T-cell (primary cell): ENCODE measurements at regions not wholly inside any gene's neighbourhood (a gene's known extent, or its start where the extent isn't known, plus 50 kb on each side); places are given as distances from the start of the nearest gene placed in this dataset.

Source experiments
- ATAC-seq, 4 experiments: fragments of 200-7000 bp in 3 of 4; fragments of 150-1000 bp in 1 of 4; cut with Tn5 transposase; replicated peaks in 1 of 4; 1 replicate in 3 of 4; 2 replicates in 1 of 4; pipeline ENCODE4 v1.10.0; 2021; ENCODE audit warnings: moderate library complexity in 3 of 4, mild to moderate bottlenecking in 2 of 4, moderate number of reproducible peaks in 1 of 4
- CTCF ChIA-PET, 2 donors: fragments of 300-600 bp; sonication (Branson Sonifier 250); formaldehyde crosslinking; loops; one replicate each; lab custom pipeline; 2022; ENCODE audit warnings: antibody characterized with exemption in 2 of 2; lab: Charles Lee
- POLR2A ChIA-PET, 2 donors: fragments of 300-600 bp; sonication (Branson Sonifier 250); formaldehyde crosslinking; loops; one replicate each; lab custom pipeline; 2022; ENCODE audit warnings: antibody characterized with exemption in 2 of 2; lab: Charles Lee
- DNase-seq, 35 experiments: peaks; one replicate each; pipeline versions ENCODE4 v3.0.0 to v3.0.0-alpha.2; 2013 to 2023
- H3K27ac ChIP-seq: one replicate; pipeline ENCODE4 v1.5.1; 2013; ENCODE audit warnings: low read length
- H3K27me3 ChIP-seq, 2 experiments: replicated peaks in 1 of 2; 1 replicate in 1 of 2; 2 replicates in 1 of 2; pipeline versions ENCODE4 v1.6.1 to v1.7.0; 2013; ENCODE audit warnings: low read length in 1 of 2, mixed read lengths in 1 of 2; ENCODE audit not compliant: control insufficient read depth in 2 of 2, insufficient read depth in 2 of 2; ENCODE audit errors: extremely low read depth in 1 of 2
- H3K36me3 ChIP-seq, 2 donors: 1 replicate in 1 of 2; 2 replicates in 1 of 2; pipeline versions ENCODE4 v1.6.1 to v1.7.0; 2013; ENCODE audit warnings: low read length in 1 of 2; ENCODE audit not compliant: control insufficient read depth in 2 of 2, insufficient read depth in 1 of 2; ENCODE audit errors: extremely low read depth in 1 of 2
- H3K4me1 ChIP-seq, 2 experiments: 1 replicate in 1 of 2; 2 replicates in 1 of 2; pipeline versions ENCODE4 v1.6.1 to v1.7.0; 2013; ENCODE audit warnings: low read length in 2 of 2, mixed read lengths in 1 of 2; ENCODE audit not compliant: insufficient read depth in 2 of 2, control insufficient read depth in 1 of 2; ENCODE audit errors: extremely low read depth in 1 of 2
- H3K4me3 ChIP-seq, 2 donors: 1 replicate in 1 of 2; 2 replicates in 1 of 2; pipeline versions ENCODE4 v1.5.1 to v1.7.0; 2013; ENCODE audit warnings: mild to moderate bottlenecking in 2 of 2, low read length in 1 of 2, moderate library complexity in 1 of 2; ENCODE audit not compliant: control insufficient read depth in 1 of 2; ENCODE audit errors: extremely low read depth in 1 of 2
- H3K9me3 ChIP-seq: 2 replicates; pipeline ENCODE4 v1.7.0; 2013
- H3K27ac Mint-ChIP-seq, 2 donors: one replicate each; pipeline ENCODE4 v1.8.0; 2020 to 2021; ENCODE audit warnings: mild to moderate bottlenecking in 2 of 2, mixed read lengths in 2 of 2
- H3K27me3 Mint-ChIP-seq, 2 donors: one replicate each; pipeline ENCODE4 v1.8.0; 2021 to 2022; ENCODE audit warnings: mixed read lengths in 2 of 2
- H3K36me3 Mint-ChIP-seq: one replicate; pipeline ENCODE4 v1.8.0; 2021; ENCODE audit warnings: mixed read lengths
- H3K4me1 Mint-ChIP-seq, 3 donors: one replicate each; pipeline ENCODE4 v1.8.0; 2020 to 2022; ENCODE audit warnings: mixed read lengths in 3 of 3, mild to moderate bottlenecking in 1 of 3
- H3K4me3 Mint-ChIP-seq, 3 donors: one replicate each; pipeline ENCODE4 v1.8.0; 2020 to 2022; ENCODE audit warnings: mild to moderate bottlenecking in 3 of 3, mixed read lengths in 3 of 3, moderate library complexity in 3 of 3
- H3K9me3 Mint-ChIP-seq, 3 donors: one replicate each; pipeline ENCODE4 v1.8.0; 2020 to 2022; ENCODE audit warnings: mixed read lengths in 3 of 3
- WGBS: methylation state at CpG from one replicate; pipeline ENCODE4 v1.1.5; 2013; ENCODE audit warnings: missing lambda C conversion rate; ENCODE audit not compliant: insufficient coverage; 5-methylcytosine and 5-hydroxymethylcytosine counted together

DNA sequence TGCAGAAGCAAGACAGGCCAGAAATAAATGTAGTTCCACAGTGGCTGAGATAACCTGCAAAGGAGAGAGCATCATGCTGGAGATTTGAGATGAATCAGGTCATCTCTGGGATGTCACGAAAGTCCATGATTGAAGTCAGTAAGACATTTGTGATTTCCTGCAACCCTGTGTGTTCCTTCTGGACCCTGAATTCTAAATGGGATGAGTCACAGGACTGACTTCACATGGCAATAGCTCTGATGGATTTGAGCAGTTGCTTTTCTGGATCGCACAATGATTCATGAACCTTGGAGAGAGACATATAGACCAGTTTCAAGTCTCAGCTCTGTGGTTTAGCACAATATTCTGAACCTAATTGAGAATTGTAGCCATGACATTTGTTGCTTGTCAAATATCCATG lies 102.9 kb downstream of the TSN start:
- peaks cover 0 to 12% of the 10 kb centered on the region in 2 experiments for H3K27me3 ChIP-seq
- H3K27ac Mint-ChIP-seq = no peak overlapping the region
- H3K9me3 ChIP-seq = no peaks in the 10 kb centered on the region
- H3K4me3 ChIP-seq = no peak overlapping the region
- no peak for ATAC-seq
- WGBS = 97% methylated on average over 2 of the region's 2 CpGs
- no peaks in the 10 kb centered on the region for H3K36me3 Mint-ChIP-seq
- H3K4me1 Mint-ChIP-seq = no peaks in the 10 kb centered on the region
- H3K9me3 Mint-ChIP-seq = peaks cover 0 to 10% (median 0%) of the 10 kb centered on the region in 3 donors
- no peak overlapping the region for H3K27ac ChIP-seq
- no peak overlapping the region for H3K4me3 Mint-ChIP-seq
- peaks cover 24 to 34% of the 10 kb centered on the region in 2 donors for H3K27me3 Mint-ChIP-seq
- no peaks in the 10 kb centered on the region for H3K36me3 ChIP-seq
- POLR2A ChIA-PET = no interaction called here
- H3K4me1 ChIP-seq = no peaks in the 10 kb centered on the region
- CTCF ChIA-PET = no interaction called here
- DNase-seq = no peak

DNA sequence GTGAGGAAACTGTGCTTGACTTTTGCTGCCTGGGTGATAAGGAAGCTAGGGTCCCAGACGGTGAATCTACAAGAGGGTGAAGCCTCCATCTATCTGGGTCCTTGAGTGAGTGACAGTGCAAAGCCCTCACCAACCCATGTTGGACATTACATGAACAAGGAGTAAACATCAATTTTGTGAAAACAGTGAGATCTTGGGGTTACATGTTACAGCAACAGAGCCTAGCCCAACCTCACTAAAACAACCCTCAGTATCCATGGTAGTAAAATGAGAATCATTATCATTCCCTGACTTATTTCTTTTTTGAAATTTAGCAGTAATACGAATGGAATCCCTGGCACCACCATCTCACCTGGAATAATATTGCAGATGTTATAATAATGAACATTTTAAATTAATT lies 103.4 kb downstream of the TSN start:
- Histone ChIP-seq H3K9me3 (no peaks in the 10 kb centered on the region), H3K36me3 (no peaks in the 10 kb centered on the region), H3K27me3 (peaks cover 0 to 12% of the 10 kb centered on the region in 2 experiments), H3K27ac (no peak overlapping the region), H3K4me3 (no peak overlapping the region), H3K4me1 (no peaks in the 10 kb centered on the region)
- H3K36me3 Mint-ChIP-seq = no peaks in the 10 kb centered on the region
- no peak for DNase-seq
- no peak overlapping the region for H3K27ac Mint-ChIP-seq
- WGBS = no CpG with 5 or more reads among the region's 2 CpGs
- CTCF ChIA-PET = no interaction called here
- no peak overlapping the region for H3K4me3 Mint-ChIP-seq
- H3K9me3 Mint-ChIP-seq = peaks cover 1 to 12% (median 3%) of the 10 kb centered on the region in 3 donors
- no peak for ATAC-seq
- peaks cover 22 to 36% of the 10 kb centered on the region in 2 donors for H3K27me3 Mint-ChIP-seq
- POLR2A ChIA-PET = no interaction called here
- no peaks in the 10 kb centered on the region for H3K4me1 Mint-ChIP-seq

DNA sequence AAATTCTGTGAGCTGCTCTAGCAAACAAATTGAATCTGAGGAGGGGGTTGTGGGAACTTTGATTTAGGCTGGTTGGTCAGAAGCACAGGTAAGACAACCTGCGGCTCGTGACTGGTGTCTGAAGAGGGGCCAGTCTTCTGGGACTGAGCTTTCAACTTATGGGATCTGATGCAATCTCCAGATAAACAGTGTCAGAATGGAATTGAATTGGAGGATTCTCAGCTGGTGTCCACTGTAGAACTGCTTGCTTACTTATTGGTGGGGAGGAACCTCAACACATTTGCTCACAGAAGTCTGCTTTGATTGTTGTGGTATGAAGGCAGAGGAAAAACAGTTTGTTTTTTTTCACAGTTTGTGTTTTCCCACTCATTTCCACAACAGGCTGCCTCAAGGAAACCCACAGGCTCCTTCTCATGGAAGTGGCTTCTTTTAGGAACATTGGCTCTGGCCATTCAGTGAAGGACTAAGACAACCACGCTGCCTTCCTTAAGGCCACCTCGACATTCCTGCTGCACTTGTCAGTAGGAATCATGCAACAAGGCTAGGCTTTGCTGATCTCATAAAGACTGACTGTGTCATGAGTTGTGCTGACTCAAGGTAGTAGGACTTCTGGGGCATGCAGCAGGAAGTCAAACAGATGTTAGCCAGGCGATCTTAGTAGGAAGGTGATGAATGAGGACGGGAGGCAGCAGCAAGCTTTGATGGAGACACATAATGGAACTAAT lies 104.7 kb downstream of the TSN start:
- Mint-ChIP-seq H3K4me3 (no peak overlapping the region), H3K27me3 (peaks cover 22 to 38% of the 10 kb centered on the region in 2 donors), H3K27ac (no peak overlapping the region), H3K4me1 (no peaks in the 10 kb centered on the region), H3K36me3 (no peaks in the 10 kb centered on the region), H3K9me3 (peaks cover 2 to 9% (median 5%) of the 10 kb centered on the region in 3 donors)
- POLR2A ChIA-PET = no interaction called here
- Histone ChIP-seq H3K4me1 (no peaks in the 10 kb centered on the region), H3K27me3 (peaks cover 0 to 12% of the 10 kb centered on the region in 2 experiments), H3K27ac (no peak overlapping the region), H3K4me3 (no peak overlapping the region), H3K36me3 (no peaks in the 10 kb centered on the region), H3K9me3 (no peaks in the 10 kb centered on the region)
- WGBS = 83% methylated on average over 4 of the region's 6 CpGs
- ATAC-seq (no peak), DNase-seq (no peak)
- CTCF ChIA-PET = interaction anchor here in 1 of 2 donors (0.6 kb wide), 1 partner anchor 324 kb away, joined by 3 read pairs; no protein-coding TSS in a partner anchor

DNA sequence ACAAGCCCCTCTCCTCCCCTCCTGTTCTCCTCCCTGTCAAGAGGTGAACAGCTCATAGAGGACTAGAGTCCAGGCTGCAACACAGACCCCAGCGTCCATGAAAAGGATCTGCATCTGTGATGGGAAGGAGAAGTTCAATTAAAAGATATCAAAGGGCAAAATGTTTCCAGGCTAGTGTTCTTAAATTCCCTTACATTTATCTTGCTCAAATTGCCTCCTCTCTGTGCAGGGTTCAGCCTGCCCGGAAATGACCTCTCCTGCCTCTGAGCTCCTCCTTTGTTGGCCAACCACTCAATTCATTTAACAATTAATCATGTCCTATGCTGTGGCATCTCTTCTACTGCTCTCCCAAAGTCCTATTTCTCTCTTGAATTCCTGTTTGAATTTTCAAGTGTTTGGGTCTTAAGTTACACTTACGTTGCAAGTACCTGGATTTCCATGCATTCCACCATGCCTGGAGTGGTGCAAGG lies 105.3 kb downstream of the TSN start:
- Histone ChIP-seq H3K27ac (no peak overlapping the region), H3K9me3 (no peaks in the 10 kb centered on the region), H3K27me3 (peaks cover 0 to 12% of the 10 kb centered on the region in 2 experiments), H3K36me3 (no peaks in the 10 kb centered on the region), H3K4me3 (no peak overlapping the region), H3K4me1 (no peaks in the 10 kb centered on the region)
- WGBS = 67% methylated on average over 1 of the region's 3 CpGs
- no peak for DNase-seq
- Mint-ChIP-seq H3K4me3 (no peak overlapping the region), H3K27me3 (peaks cover 22 to 38% of the 10 kb centered on the region in 2 donors), H3K9me3 (peaks cover 2 to 8% (median 5%) of the 10 kb centered on the region in 3 donors), H3K36me3 (no peaks in the 10 kb centered on the region), H3K4me1 (no peaks in the 10 kb centered on the region), H3K27ac (no peak overlapping the region)
- POLR2A ChIA-PET = no interaction called here
- no peak for ATAC-seq
- CTCF ChIA-PET = interaction anchor here in 1 of 2 donors (0.6 kb wide), 1 partner anchor 325 kb away, joined by 3 read pairs; no protein-coding TSS in a partner anchor

DNA sequence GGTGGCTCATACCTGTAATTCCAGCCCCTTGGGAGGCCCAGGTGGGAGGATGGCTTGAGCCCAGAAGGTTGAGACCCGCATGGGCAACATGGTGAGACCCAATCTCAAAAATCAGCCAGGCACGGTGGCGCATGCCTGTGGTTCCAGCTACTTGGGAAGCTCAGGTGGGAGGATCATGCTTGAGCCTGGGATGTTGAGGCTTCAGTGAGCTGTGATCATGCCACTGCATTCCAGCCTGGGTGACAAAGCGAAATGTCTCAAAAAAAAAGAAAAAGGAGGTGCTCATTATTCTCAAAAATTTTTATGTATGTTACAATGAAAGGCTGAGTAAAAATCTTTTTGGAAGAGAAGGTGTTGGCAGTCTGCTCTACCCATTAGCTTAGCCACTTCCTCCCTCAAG lies 106.8 kb downstream of the TSN start:
- ATAC-seq (no peak), DNase-seq (no peak)
- H3K9me3 ChIP-seq = no peaks in the 10 kb centered on the region
- no peak overlapping the region for H3K27ac Mint-ChIP-seq
- 74% methylated on average over 3 of the region's 4 CpGs for WGBS
- no peak overlapping the region for H3K4me3 ChIP-seq
- no peaks in the 10 kb centered on the region for H3K36me3 Mint-ChIP-seq
- H3K36me3 ChIP-seq = no peaks in the 10 kb centered on the region
- H3K9me3 Mint-ChIP-seq = peaks cover 2 to 8% (median 5%) of the 10 kb centered on the region in 3 donors
- POLR2A ChIA-PET = no interaction called here
- H3K27me3 ChIP-seq = peaks cover 0 to 18% of the 10 kb centered on the region in 2 experiments
- no peak overlapping the region for H3K4me3 Mint-ChIP-seq
- peaks cover 15 to 33% of the 10 kb centered on the region in 2 donors for H3K27me3 Mint-ChIP-seq
- H3K27ac ChIP-seq = no peak overlapping the region
- no peaks in the 10 kb centered on the region for H3K4me1 Mint-ChIP-seq
- CTCF ChIA-PET = no interaction called here
- H3K4me1 ChIP-seq = no peaks in the 10 kb centered on the region

DNA sequence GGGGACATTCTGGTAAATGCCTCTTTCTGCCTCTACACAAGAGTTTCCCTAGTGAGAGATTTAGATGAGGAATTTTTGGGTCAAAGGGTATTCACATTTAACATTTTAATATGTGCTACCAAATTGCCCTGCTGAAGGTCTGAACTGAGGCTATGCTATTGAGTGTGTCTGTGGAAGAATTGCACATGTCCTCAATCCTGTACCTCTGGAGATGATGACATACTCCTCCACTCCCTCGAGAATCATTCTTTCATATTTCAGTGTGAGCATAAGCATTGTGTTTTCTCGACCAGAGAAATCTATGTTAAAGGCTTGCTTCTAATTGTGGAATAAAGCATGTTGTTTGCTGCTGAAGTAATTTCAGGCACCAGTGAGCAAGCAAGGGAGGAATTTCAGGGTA lies 110.5 kb downstream of the TSN start:
- CTCF ChIA-PET = no interaction called here
- peaks cover 2 to 8% (median 5%) of the 10 kb centered on the region in 3 donors for H3K9me3 Mint-ChIP-seq
- no peak overlapping the region for H3K4me3 Mint-ChIP-seq

More for the DNA sequence above, 110.5 kb downstream of the TSN start:
- no peak overlapping the region for H3K27ac ChIP-seq
- no peak overlapping the region for H3K4me3 ChIP-seq
- no peak for DNase-seq
- no CpG with 5 or more reads among the region's 2 CpGs for WGBS
- no peaks in the 10 kb centered on the region for H3K36me3 ChIP-seq
- no peaks in the 10 kb centered on the region for H3K36me3 Mint-ChIP-seq
- H3K9me3 ChIP-seq = no peaks in the 10 kb centered on the region
- peaks cover 8 to 26% of the 10 kb centered on the region in 2 donors for H3K27me3 Mint-ChIP-seq
- H3K4me1 Mint-ChIP-seq = no peaks in the 10 kb centered on the region
- no peaks in the 10 kb centered on the region for H3K4me1 ChIP-seq
- ATAC-seq = no peak
- H3K27ac Mint-ChIP-seq = no peak overlapping the region
- POLR2A ChIA-PET = no interaction called here
- H3K27me3 ChIP-seq = peaks cover 0 to 18% of the 10 kb centered on the region in 2 experiments
